ENCODE measurements at regions not wholly inside any gene's neighbourhood (a gene's known extent, or its start where the extent isn't known, plus 50 kb on each side); places are given as distances from the start of the nearest gene placed in this dataset.
"Not testable (repeated sequence)": the region's sequence is repeated elsewhere in the genome, so short reads cannot be mapped to it uniquely, and the experiment has no call there.

GRCh38 chr5:116998024-116998423 lies 423.4 kb upstream of the SEMA6A start:
- DNase-seq: no peak

- no peak for DNase-seq
Observed at GRCh38 chr5:116992681-116993080, 418.1 kb upstream of the SEMA6A start.

GRCh38 chr5:116989995-116990394 lies 415.4 kb upstream of the SEMA6A start:
- no peak for DNase-seq

- DNase-seq: no peak
Observed at GRCh38 chr5:116982035-116982434, 407.4 kb upstream of the SEMA6A start.

GRCh38 chr5:116980581-116980980 lies 406.0 kb upstream of the SEMA6A start:
- no peak for DNase-seq

GRCh38 chr5:116976767-116977166 lies 402.1 kb upstream of the SEMA6A start:
- no peak for DNase-seq

GRCh38 chr5:116971131-116971530 lies 396.5 kb upstream of the SEMA6A start:
- no peak for DNase-seq

GRCh38 chr5:116970318-116970717 lies 395.7 kb upstream of the SEMA6A start:
- DNase-seq: no peak

GRCh38 chr5:116964438-116964837 lies 389.8 kb upstream of the SEMA6A start:
- no peak for DNase-seq

GRCh38 chr5:116961021-116961420 lies 386.4 kb upstream of the SEMA6A start:
- no peak for DNase-seq

GRCh38 chr5:116959843-116960242 lies 385.2 kb upstream of the SEMA6A start:
- DNase-seq: no peak

GRCh38 chr5:116953251-116953930 lies 378.8 kb upstream of the SEMA6A start:
- DNase-seq: no peak

- DNase-seq: no peak
Observed at GRCh38 chr5:116951219-116951618, 376.6 kb upstream of the SEMA6A start.

- peak in 3 of 5 experiments; percentile 28 to 57 (median 38) for DNase-seq
Observed at GRCh38 chr5:116947691-116948528, 373.3 kb upstream of the SEMA6A start.

GRCh38 chr5:116945613-116946382 lies 371.2 kb upstream of the SEMA6A start:
- not testable (repeated sequence) for DNase-seq

- no peak for DNase-seq
Observed at GRCh38 chr5:116944183-116944582, 369.6 kb upstream of the SEMA6A start.

GRCh38 chr5:116942622-116943021 lies 368.0 kb upstream of the SEMA6A start:
- no peak for DNase-seq

- no peak for DNase-seq
Observed at GRCh38 chr5:116939641-116940040, 365.0 kb upstream of the SEMA6A start.

- no peak for DNase-seq
Observed at GRCh38 chr5:116938488-116938887, 363.9 kb upstream of the SEMA6A start.

- DNase-seq: no peak
Observed at GRCh38 chr5:116935561-116936162, 361.0 kb upstream of the SEMA6A start.

- DNase-seq: no peak
Observed at GRCh38 chr5:116930616-116931015, 356.0 kb upstream of the SEMA6A start.

GRCh38 chr5:116923344-116923743 lies 348.7 kb upstream of the SEMA6A start:
- DNase-seq: no peak

- DNase-seq: no peak
Observed at GRCh38 chr5:116922532-116922931, 347.9 kb upstream of the SEMA6A start.
